Left lung (tissue), 4 donors: ENCODE measurements at regions not wholly inside any gene's neighbourhood (a gene's known extent, or its start where the extent isn't known, plus 50 kb on each side); places are given as distances from the start of the nearest gene placed in this dataset.

ENCODE experiments used
- ATAC-seq: fragments of 200-7000 bp; cut with Tn5 transposase; one replicate; pipeline ENCODE4 v1.9.1; 2020; ENCODE audit warnings: moderate library complexity
- DNase-seq, 4 donors: peaks; one replicate each; pipeline ENCODE4 v3.0.0-alpha.2; 2013 to 2020
- H3K27ac ChIP-seq, 2 donors: fragments of 200-600 bp; sonication (generic) in 1 of 2; one replicate each; pipeline versions ENCODE4 v1.5.0 to v1.8.0; 2020 to 2021
- H3K27me3 ChIP-seq, 2 donors: fragments of 200-600 bp; sonication (generic) in 1 of 2; one replicate each; pipeline versions ENCODE4 v1.5.0 to v1.8.0; 2020 to 2021
- H3K36me3 ChIP-seq, 2 donors: fragments of 200-600 bp; sonication (generic) in 1 of 2; one replicate each; pipeline versions ENCODE4 v1.5.0 to v1.8.0; 2020 to 2021
- H3K4me1 ChIP-seq, 2 donors: fragments of 200-600 bp; one replicate each; pipeline ENCODE4 v1.8.0; 2021
- H3K4me3 ChIP-seq, 2 donors: fragments of 200-600 bp; sonication (generic) in 1 of 2; one replicate each; pipeline versions ENCODE4 v1.5.0 to v1.8.0; 2020 to 2021; ENCODE audit warnings: mild to moderate bottlenecking in 1 of 2
- H3K9me3 ChIP-seq, 2 donors: fragments of 200-600 bp; sonication (generic) in 1 of 2; one replicate each; pipeline versions ENCODE4 v1.5.0 to v1.8.0; 2020 to 2021
- intact Hi-C, 2 donors: fragments of 100-400 bp; cut with DNase I; formaldehyde crosslinking; loops; one replicate each; pipeline versions ENCODE4 v1.11.2 to v1.14.2; 2022
- TF ChIP-seq, protein P1 (sequence below), 2 donors: fragments of 200-600 bp; sonication (generic) in 1 of 2; IDR thresholded peaks; one replicate each; pipeline versions ENCODE4 v1.5.0 to v1.8.0; 2021; ENCODE audit warnings: antibody characterized with exemption in 2 of 2
- donor health status: DM: no; HTN: yes; CAD: no.
- donor health status: DM: no; HTN: no; CAD: no.

GRCh38 chr13:84044805-84045204 is 162.5 kb upstream of the SLITRK1 start:
- no peaks in the 10 kb centered on the region for H3K36me3 ChIP-seq
- no peak overlapping the region for H3K27ac ChIP-seq
- no peaks in the 10 kb centered on the region for H3K4me1 ChIP-seq
- no peak for ATAC-seq
- H3K4me3 ChIP-seq = no peak overlapping the region
- no peaks in the 10 kb centered on the region for H3K27me3 ChIP-seq
- no peak for DNase-seq
- no peaks in the 10 kb centered on the region for H3K9me3 ChIP-seq
- TF ChIP-seq, protein P1, sequence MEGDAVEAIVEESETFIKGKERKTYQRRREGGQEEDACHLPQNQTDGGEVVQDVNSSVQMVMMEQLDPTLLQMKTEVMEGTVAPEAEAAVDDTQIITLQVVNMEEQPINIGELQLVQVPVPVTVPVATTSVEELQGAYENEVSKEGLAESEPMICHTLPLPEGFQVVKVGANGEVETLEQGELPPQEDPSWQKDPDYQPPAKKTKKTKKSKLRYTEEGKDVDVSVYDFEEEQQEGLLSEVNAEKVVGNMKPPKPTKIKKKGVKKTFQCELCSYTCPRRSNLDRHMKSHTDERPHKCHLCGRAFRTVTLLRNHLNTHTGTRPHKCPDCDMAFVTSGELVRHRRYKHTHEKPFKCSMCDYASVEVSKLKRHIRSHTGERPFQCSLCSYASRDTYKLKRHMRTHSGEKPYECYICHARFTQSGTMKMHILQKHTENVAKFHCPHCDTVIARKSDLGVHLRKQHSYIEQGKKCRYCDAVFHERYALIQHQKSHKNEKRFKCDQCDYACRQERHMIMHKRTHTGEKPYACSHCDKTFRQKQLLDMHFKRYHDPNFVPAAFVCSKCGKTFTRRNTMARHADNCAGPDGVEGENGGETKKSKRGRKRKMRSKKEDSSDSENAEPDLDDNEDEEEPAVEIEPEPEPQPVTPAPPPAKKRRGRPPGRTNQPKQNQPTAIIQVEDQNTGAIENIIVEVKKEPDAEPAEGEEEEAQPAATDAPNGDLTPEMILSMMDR (IDR thresholded peaks at IDR 0.05) = no peak
- intact Hi-C loops = no loop called here

DNA sequence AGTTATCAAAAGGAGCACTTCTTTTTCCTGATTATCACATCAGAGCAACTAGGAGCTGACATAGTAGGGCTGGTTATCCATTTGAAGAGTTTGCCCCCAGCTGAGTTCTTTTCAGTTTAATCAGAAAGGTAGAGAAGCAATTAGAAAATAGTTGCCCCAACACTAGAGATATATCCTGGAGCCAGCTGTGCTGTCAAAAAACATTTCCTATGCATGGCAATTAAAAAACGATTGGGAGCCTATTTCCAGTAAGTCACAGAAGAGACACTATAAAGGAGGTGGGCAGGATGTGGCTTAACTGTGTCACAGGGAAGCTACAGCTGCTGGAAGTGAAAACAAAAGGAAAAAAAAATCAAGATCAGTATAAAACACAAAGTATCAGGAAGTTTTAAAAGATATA is 155.7 kb upstream of the SLITRK1 start:
- Histone ChIP-seq H3K4me3 (no peak overlapping the region), H3K9me3 (no peaks in the 10 kb centered on the region), H3K27ac (no peak overlapping the region), H3K27me3 (no peaks in the 10 kb centered on the region), H3K4me1 (no peaks in the 10 kb centered on the region), H3K36me3 (no peaks in the 10 kb centered on the region)
- ATAC-seq (no peak), DNase-seq (no peak)
- TF ChIP-seq, protein P1 (IDR thresholded peaks at IDR 0.05) = no peak
- intact Hi-C loops = no loop called here

DNA sequence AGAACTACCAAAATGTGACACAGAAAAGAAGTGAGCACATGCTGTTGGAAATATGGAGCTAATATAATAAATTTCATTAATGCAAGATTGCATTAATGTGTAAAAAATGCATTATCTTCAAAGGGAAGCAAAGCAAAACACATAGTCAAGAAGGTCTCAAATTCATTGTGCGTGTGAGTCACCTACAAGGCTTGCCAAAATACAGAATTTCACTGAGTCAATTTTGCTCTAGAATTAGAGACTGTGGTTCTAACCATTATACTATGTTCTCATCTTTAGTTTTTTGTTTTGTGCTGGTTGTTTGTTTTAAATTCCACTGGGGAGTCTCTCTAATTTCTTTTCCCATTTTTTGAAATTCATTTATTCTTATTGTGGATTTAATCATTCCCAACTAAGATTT is 149.8 kb upstream of the SLITRK1 start:
- TF ChIP-seq, protein P1 (IDR thresholded peaks at IDR 0.05) = no peak
- no peaks in the 10 kb centered on the region for H3K27me3 ChIP-seq
- no peaks in the 10 kb centered on the region for H3K36me3 ChIP-seq
- peaks cover 0 to 5% of the 10 kb centered on the region in 2 donors for H3K9me3 ChIP-seq
- ATAC-seq (no peak), DNase-seq (no peak)
- no peaks in the 10 kb centered on the region for H3K4me1 ChIP-seq
- no peak overlapping the region for H3K4me3 ChIP-seq
- intact Hi-C loops = no loop called here
- no peak overlapping the region for H3K27ac ChIP-seq

- Histone ChIP-seq H3K9me3 (peaks cover 0 to 6% of the 10 kb centered on the region in 2 donors), H3K4me3 (no peak overlapping the region), H3K4me1 (no peaks in the 10 kb centered on the region), H3K36me3 (no peaks in the 10 kb centered on the region), H3K27ac (no peak overlapping the region), H3K27me3 (no peaks in the 10 kb centered on the region)
- TF ChIP-seq, protein P1 (IDR thresholded peaks at IDR 0.05) = no peak
- ATAC-seq (no peak), DNase-seq (no peak)
- intact Hi-C loops = no loop called here
Observed at GRCh38 chr13:84031120-84031519, 148.8 kb upstream of the SLITRK1 start.

DNA sequence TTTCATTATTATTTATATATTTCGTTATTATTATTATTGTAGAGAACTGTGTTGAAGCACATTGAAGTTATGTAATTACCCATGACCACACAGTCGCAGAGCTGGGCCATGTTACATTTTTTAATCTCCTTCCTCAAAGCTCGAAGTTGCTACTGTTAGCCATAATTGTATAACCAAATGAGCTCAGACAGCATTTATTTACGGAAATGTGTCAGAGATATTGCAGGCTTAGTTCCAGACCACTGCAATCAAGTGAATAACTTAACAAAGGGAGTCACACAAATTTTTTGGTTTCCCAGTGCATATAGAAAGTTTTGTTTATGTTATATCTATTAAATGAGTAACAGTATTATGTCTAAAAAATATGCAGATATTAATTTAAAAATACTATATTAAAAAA is 147.1 kb upstream of the SLITRK1 start:
- peaks cover 0 to 6% of the 10 kb centered on the region in 2 donors for H3K9me3 ChIP-seq
- TF ChIP-seq, protein P1 (IDR thresholded peaks at IDR 0.05) = no peak
- no peaks in the 10 kb centered on the region for H3K27me3 ChIP-seq
- no peak for ATAC-seq
- no peak overlapping the region for H3K27ac ChIP-seq
- H3K4me3 ChIP-seq = no peak overlapping the region
- H3K36me3 ChIP-seq = no peaks in the 10 kb centered on the region
- intact Hi-C loops = no loop called here
- no peaks in the 10 kb centered on the region for H3K4me1 ChIP-seq
- DNase-seq = no peak
